CD4-positive, alpha-beta T cell treated with Interleukin-17A for 1 hour (primary cell): ENCODE measurements at regions not wholly inside any gene's neighbourhood (a gene's known extent, or its start where the extent isn't known, plus 50 kb on each side); places are given as distances from the start of the nearest gene placed in this dataset.
"Not testable (repeated sequence)": the region's sequence is repeated elsewhere in the genome, so short reads cannot be mapped to it uniquely, and the experiment has no call there.

ENCODE experiments used
- DNase-seq: peaks from one replicate; pipeline ENCODE4 v3.0.0-alpha.2; 2020

GRCh38 chrY:3391508-3391907 is 187.4 kb upstream of the TGIF2LY start:
- not testable (repeated sequence) for DNase-seq

- DNase-seq, result not testable (repeated sequence)
Measured at GRCh38 chrY:3404241-3404640, 174.6 kb upstream of the TGIF2LY start.

GRCh38 chrY:3405585-3405984 is 173.3 kb upstream of the TGIF2LY start:
- peak; percentile 20 for DNase-seq

- DNase-seq, result not testable (repeated sequence)
Measured at GRCh38 chrY:3406896-3407452, 171.9 kb upstream of the TGIF2LY start.

- not testable (repeated sequence) for DNase-seq
Measured at GRCh38 chrY:3410322-3410892, 168.5 kb upstream of the TGIF2LY start.
